ENCODE measurements at regions not wholly inside any gene's neighbourhood (a gene's known extent, or its start where the extent isn't known, plus 50 kb on each side); places are given as distances from the start of the nearest gene placed in this dataset.
"Not testable (repeated sequence)": the region's sequence is repeated elsewhere in the genome, so short reads cannot be mapped to it uniquely, and the experiment has no call there.

GRCh38 chr9:42323084-42323809 lies 139.8 kb downstream of the SPATA31A6 start:
- not testable (repeated sequence) for H3K4me2 ChIP-seq; H3K36me3 ChIP-seq (ENCODE audit: insufficient read depth); H4K20me1 ChIP-seq (ENCODE audit: insufficient read depth); H3K4me3 ChIP-seq (IDR thresholded peaks at IDR 0.05; ENCODE audit: insufficient read depth, low read depth, low read length); H3K79me2 ChIP-seq (ENCODE audit: insufficient read depth, low read depth); H3K27ac ChIP-seq; H3K27me3 ChIP-seq (ENCODE audit: insufficient read depth, low read depth); H2AFZ ChIP-seq (ENCODE audit: low read depth); H3K9ac ChIP-seq; H3K4me1 ChIP-seq (ENCODE audit: low read depth, poor library complexity, severe bottlenecking)

GRCh38 chr9:42325142-42325541 lies 141.7 kb downstream of the SPATA31A6 start:
- H3K27ac ChIP-seq; H3K27me3 ChIP-seq (ENCODE audit: insufficient read depth, low read depth); H3K36me3 ChIP-seq (ENCODE audit: insufficient read depth); H3K4me2 ChIP-seq; H3K4me1 ChIP-seq (ENCODE audit: low read depth, poor library complexity, severe bottlenecking); H4K20me1 ChIP-seq (ENCODE audit: insufficient read depth); H3K9ac ChIP-seq; H3K4me3 ChIP-seq (IDR thresholded peaks at IDR 0.05; ENCODE audit: insufficient read depth, low read depth, low read length); H2AFZ ChIP-seq (ENCODE audit: low read depth); H3K79me2 ChIP-seq (ENCODE audit: insufficient read depth, low read depth): not testable (repeated sequence)

- not testable (repeated sequence) for H3K9ac ChIP-seq; H2AFZ ChIP-seq (ENCODE audit: low read depth); H4K20me1 ChIP-seq (ENCODE audit: insufficient read depth); H3K27me3 ChIP-seq (ENCODE audit: insufficient read depth, low read depth); H3K4me1 ChIP-seq (ENCODE audit: low read depth, poor library complexity, severe bottlenecking); H3K4me3 ChIP-seq (IDR thresholded peaks at IDR 0.05; ENCODE audit: insufficient read depth, low read depth, low read length); H3K79me2 ChIP-seq (ENCODE audit: insufficient read depth, low read depth); H3K4me2 ChIP-seq; H3K27ac ChIP-seq; H3K36me3 ChIP-seq (ENCODE audit: insufficient read depth)
Measured at GRCh38 chr9:42325561-42325960, 142.1 kb downstream of the SPATA31A6 start.

GRCh38 chr9:42326482-42326881 lies 143.0 kb downstream of the SPATA31A6 start:
- not testable (repeated sequence) for H3K27me3 ChIP-seq (ENCODE audit: insufficient read depth, low read depth); H3K4me2 ChIP-seq; H3K36me3 ChIP-seq (ENCODE audit: insufficient read depth); H3K4me1 ChIP-seq (ENCODE audit: low read depth, poor library complexity, severe bottlenecking); H3K27ac ChIP-seq; H2AFZ ChIP-seq (ENCODE audit: low read depth); H3K9ac ChIP-seq; H3K4me3 ChIP-seq (IDR thresholded peaks at IDR 0.05; ENCODE audit: insufficient read depth, low read depth, low read length); H4K20me1 ChIP-seq (ENCODE audit: insufficient read depth); H3K79me2 ChIP-seq (ENCODE audit: insufficient read depth, low read depth)

- not testable (repeated sequence) for H3K27ac ChIP-seq; H2AFZ ChIP-seq (ENCODE audit: low read depth); H3K4me2 ChIP-seq
Measured at GRCh38 chr9:42335342-42335741, 151.9 kb downstream of the SPATA31A6 start.

GRCh38 chr9:42335984-42336657 lies 152.7 kb downstream of the SPATA31A6 start:
- H3K9ac ChIP-seq; H4K20me1 ChIP-seq (ENCODE audit: insufficient read depth); H3K27ac ChIP-seq; H3K36me3 ChIP-seq (ENCODE audit: insufficient read depth); H3K79me2 ChIP-seq (ENCODE audit: insufficient read depth, low read depth); H3K4me1 ChIP-seq (ENCODE audit: low read depth, poor library complexity, severe bottlenecking); H3K27me3 ChIP-seq (ENCODE audit: insufficient read depth, low read depth); H3K4me3 ChIP-seq (IDR thresholded peaks at IDR 0.05; ENCODE audit: insufficient read depth, low read depth, low read length); H2AFZ ChIP-seq (ENCODE audit: low read depth); H3K4me2 ChIP-seq: not testable (repeated sequence)

More at GRCh38 chr9:42335342-42335741, 151.9 kb downstream of the SPATA31A6 start:
- H3K9ac ChIP-seq; H3K4me3 ChIP-seq (IDR thresholded peaks at IDR 0.05; ENCODE audit: insufficient read depth, low read depth, low read length); H3K36me3 ChIP-seq (ENCODE audit: insufficient read depth); H3K27me3 ChIP-seq (ENCODE audit: insufficient read depth, low read depth); H3K4me1 ChIP-seq (ENCODE audit: low read depth, poor library complexity, severe bottlenecking); H4K20me1 ChIP-seq (ENCODE audit: insufficient read depth); H3K79me2 ChIP-seq (ENCODE audit: insufficient read depth, low read depth): not testable (repeated sequence)

- H3K4me2 ChIP-seq; H2AFZ ChIP-seq (ENCODE audit: low read depth); H3K79me2 ChIP-seq (ENCODE audit: insufficient read depth, low read depth); H3K27ac ChIP-seq; H4K20me1 ChIP-seq (ENCODE audit: insufficient read depth); H3K4me1 ChIP-seq (ENCODE audit: low read depth, poor library complexity, severe bottlenecking); H3K36me3 ChIP-seq (ENCODE audit: insufficient read depth); H3K9ac ChIP-seq; H3K27me3 ChIP-seq (ENCODE audit: insufficient read depth, low read depth); H3K4me3 ChIP-seq (IDR thresholded peaks at IDR 0.05; ENCODE audit: insufficient read depth, low read depth, low read length): not testable (repeated sequence)
Measured at GRCh38 chr9:42338275-42338674, 154.8 kb downstream of the SPATA31A6 start.

GRCh38 chr9:42339671-42340434 lies 156.4 kb downstream of the SPATA31A6 start:
- H2AFZ ChIP-seq (ENCODE audit: low read depth); H3K4me3 ChIP-seq (IDR thresholded peaks at IDR 0.05; ENCODE audit: insufficient read depth, low read depth, low read length); H3K36me3 ChIP-seq (ENCODE audit: insufficient read depth); H3K9ac ChIP-seq; H3K79me2 ChIP-seq (ENCODE audit: insufficient read depth, low read depth); H4K20me1 ChIP-seq (ENCODE audit: insufficient read depth); H3K4me1 ChIP-seq (ENCODE audit: low read depth, poor library complexity, severe bottlenecking); H3K4me2 ChIP-seq; H3K27me3 ChIP-seq (ENCODE audit: insufficient read depth, low read depth); H3K27ac ChIP-seq: not testable (repeated sequence)

GRCh38 chr9:42340435-42340723 lies 156.9 kb downstream of the SPATA31A6 start:
- not testable (repeated sequence) for H3K4me2 ChIP-seq; H3K9ac ChIP-seq; H3K36me3 ChIP-seq (ENCODE audit: insufficient read depth); H2AFZ ChIP-seq (ENCODE audit: low read depth); H3K27ac ChIP-seq; H3K4me3 ChIP-seq (IDR thresholded peaks at IDR 0.05; ENCODE audit: insufficient read depth, low read depth, low read length); H3K79me2 ChIP-seq (ENCODE audit: insufficient read depth, low read depth); H3K27me3 ChIP-seq (ENCODE audit: insufficient read depth, low read depth); H4K20me1 ChIP-seq (ENCODE audit: insufficient read depth); H3K4me1 ChIP-seq (ENCODE audit: low read depth, poor library complexity, severe bottlenecking)

GRCh38 chr9:42341860-42342259 lies 158.4 kb downstream of the SPATA31A6 start:
- not testable (repeated sequence) for H3K4me3 ChIP-seq (IDR thresholded peaks at IDR 0.05; ENCODE audit: insufficient read depth, low read depth, low read length); H3K4me1 ChIP-seq (ENCODE audit: low read depth, poor library complexity, severe bottlenecking); H3K4me2 ChIP-seq; H3K79me2 ChIP-seq (ENCODE audit: insufficient read depth, low read depth); H4K20me1 ChIP-seq (ENCODE audit: insufficient read depth); H3K9ac ChIP-seq; H3K27ac ChIP-seq; H3K27me3 ChIP-seq (ENCODE audit: insufficient read depth, low read depth); H2AFZ ChIP-seq (ENCODE audit: low read depth); H3K36me3 ChIP-seq (ENCODE audit: insufficient read depth)

Measured in KMS-11 (cell line).